ENCODE measurements at regions not wholly inside any gene's neighbourhood (a gene's known extent, or its start where the extent isn't known, plus 50 kb on each side); places are given as distances from the start of the nearest gene placed in this dataset.

DNA sequence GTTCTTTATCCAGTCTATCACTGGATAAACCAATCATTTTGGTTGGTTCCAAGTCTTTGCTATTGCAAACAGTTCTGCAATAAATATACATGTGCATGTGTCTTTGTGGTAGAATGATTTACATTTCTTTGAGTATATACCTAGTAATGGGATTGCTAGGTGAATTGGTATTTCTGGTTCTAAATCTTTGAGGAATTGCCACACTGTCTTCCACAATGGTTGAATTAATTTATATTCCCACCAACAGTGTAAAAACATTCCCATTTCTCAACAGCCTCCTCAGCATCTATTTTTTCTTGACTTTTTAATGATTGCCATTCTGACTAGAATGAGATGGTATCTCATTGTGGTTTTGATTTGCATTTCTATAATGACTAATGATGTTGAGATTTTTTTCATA, 791.7 kb upstream of the AGA start:
- no peaks in the 10 kb centered on the region for H3K27me3 ChIP-seq
- H3K4me3 ChIP-seq = no peak overlapping the region
- no peak overlapping the region for H3K27ac ChIP-seq
- intact Hi-C loops (cut with DNase I) = no loop called here
- H3K36me3 ChIP-seq = no peaks in the 10 kb centered on the region
- ATAC-seq (no peak), DNase-seq (no peak)
- H3K4me1 ChIP-seq = no peaks in the 10 kb centered on the region
- TF ChIP-seq, protein P1, sequence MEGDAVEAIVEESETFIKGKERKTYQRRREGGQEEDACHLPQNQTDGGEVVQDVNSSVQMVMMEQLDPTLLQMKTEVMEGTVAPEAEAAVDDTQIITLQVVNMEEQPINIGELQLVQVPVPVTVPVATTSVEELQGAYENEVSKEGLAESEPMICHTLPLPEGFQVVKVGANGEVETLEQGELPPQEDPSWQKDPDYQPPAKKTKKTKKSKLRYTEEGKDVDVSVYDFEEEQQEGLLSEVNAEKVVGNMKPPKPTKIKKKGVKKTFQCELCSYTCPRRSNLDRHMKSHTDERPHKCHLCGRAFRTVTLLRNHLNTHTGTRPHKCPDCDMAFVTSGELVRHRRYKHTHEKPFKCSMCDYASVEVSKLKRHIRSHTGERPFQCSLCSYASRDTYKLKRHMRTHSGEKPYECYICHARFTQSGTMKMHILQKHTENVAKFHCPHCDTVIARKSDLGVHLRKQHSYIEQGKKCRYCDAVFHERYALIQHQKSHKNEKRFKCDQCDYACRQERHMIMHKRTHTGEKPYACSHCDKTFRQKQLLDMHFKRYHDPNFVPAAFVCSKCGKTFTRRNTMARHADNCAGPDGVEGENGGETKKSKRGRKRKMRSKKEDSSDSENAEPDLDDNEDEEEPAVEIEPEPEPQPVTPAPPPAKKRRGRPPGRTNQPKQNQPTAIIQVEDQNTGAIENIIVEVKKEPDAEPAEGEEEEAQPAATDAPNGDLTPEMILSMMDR (IDR thresholded peaks at IDR 0.05) = no peak
- H3K9me3 ChIP-seq = peaks cover 0 to 35% (median 8%) of the 10 kb centered on the region in 12 donors

DNA sequence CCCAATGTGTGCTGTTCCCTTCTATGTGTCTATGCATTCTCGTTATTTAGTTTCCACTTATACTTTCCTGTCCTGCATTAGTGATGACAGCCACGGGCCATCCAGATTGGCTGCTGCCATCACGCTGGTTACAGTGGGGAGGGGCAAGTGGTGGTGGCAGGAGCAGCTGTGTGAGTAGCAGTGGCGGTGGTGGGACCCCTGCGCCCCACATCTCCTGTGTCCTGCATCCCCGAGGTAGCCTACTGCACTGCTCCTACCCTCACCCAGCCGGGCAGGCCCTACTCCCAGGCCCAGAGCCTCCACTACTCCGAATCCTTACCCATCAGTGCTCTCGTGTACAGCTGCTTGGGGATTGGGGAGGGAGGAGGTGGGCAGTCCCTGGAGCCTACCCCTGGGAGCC, 798.7 kb upstream of the AGA start:
- H3K9me3 ChIP-seq = peaks cover 0 to 20% (median 3%) of the 10 kb centered on the region in 12 donors
- H3K4me1 ChIP-seq = no peaks in the 10 kb centered on the region
- 81 to 89% (median 83%) methylated on average over 9 of the region's 9 CpGs for WGBS, 4 donors
- no peak overlapping the region for H3K4me3 ChIP-seq
- H3K27me3 ChIP-seq = no peaks in the 10 kb centered on the region
- TF ChIP-seq POLR2A (IDR thresholded peaks at IDR 0.05) = no peak
- TF ChIP-seq, protein P1 (IDR thresholded peaks at IDR 0.05) = no peak
- DNase-seq (peak in 2 of 5 donors; percentile 7 to 53), ATAC-seq (no peak)
- no peaks in the 10 kb centered on the region for H3K36me3 ChIP-seq
- no peak overlapping the region for H3K27ac ChIP-seq
- intact Hi-C loops (cut with DNase I) = no loop called here

DNA sequence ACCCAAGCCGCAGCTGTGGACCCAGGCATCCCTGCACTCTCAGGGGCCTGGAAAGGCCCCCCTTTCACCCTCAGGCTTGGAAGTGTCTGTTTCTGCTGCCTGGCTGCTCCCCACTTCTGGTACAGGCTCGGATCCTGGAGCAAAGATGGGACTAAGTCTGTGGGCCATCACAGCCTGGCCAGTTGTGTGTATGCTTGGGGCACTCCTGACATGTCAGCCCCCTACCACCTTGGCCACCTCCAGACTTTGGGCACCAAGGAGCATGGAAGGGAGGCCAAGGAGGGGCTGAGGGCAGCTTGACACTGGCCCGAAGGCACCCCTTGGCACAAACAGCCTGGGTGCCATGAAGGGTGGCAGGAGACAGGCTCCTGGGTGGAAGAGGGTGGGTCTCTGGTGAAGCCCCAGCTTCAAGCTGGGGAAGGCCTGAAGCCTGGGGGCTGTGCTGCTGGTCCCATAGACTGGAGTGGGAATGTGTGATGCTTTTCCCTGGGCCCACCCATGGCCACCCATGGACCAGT, 799.4 kb upstream of the AGA start:
- no peak overlapping the region for H3K27ac ChIP-seq
- no peaks in the 10 kb centered on the region for H3K27me3 ChIP-seq
- H3K4me3 ChIP-seq = no peak overlapping the region
- no peaks in the 10 kb centered on the region for H3K4me1 ChIP-seq
- H3K9me3 ChIP-seq = peaks cover 0 to 20% (median 0%) of the 10 kb centered on the region in 12 donors
- ATAC-seq (peak in 1 of 4 donors; percentile 24), DNase-seq (peak in 1 of 5 donors; percentile 42)
- intact Hi-C loops (cut with DNase I) = no loop called here
- 40 to 88% (median 79%) methylated on average over 2 to 3 of the region's 3 CpGs for WGBS, 4 donors
- H3K36me3 ChIP-seq = no peaks in the 10 kb centered on the region
- TF ChIP-seq POLR2A (IDR thresholded peaks at IDR 0.05) = no peak
- TF ChIP-seq, protein P1 (IDR thresholded peaks at IDR 0.05) = no peak

DNA sequence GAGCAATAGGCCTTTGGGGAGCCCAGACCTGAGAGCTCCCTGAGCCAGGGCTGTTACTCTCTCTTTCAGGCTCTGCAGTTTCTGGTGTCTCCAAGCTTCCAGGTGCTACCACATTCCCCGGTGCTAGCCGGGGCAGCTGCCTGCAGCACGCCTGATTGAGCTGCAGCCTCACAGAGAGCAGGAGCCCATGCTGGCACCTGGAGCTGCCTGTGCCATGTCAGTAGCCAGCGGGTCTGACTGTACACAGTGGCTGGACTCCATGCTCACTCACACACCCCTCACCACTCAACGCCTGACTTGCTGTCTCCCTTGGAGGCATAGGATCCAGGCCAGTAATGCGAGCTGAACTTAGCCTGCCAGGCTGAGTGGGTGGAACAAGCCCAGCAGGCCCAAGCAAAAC, 800.4 kb upstream of the AGA start:
- no peak for TF ChIP-seq POLR2A (IDR thresholded peaks at IDR 0.05)
- TF ChIP-seq, protein P1 (IDR thresholded peaks at IDR 0.05) = no peak
- no peak overlapping the region for H3K27ac ChIP-seq
- H3K4me1 ChIP-seq = no peaks in the 10 kb centered on the region
- H3K4me3 ChIP-seq = no peak overlapping the region
- ATAC-seq = no peak
- WGBS, 4 donors = 88 to 92% (median 89%) methylated on average over 6 of the region's 6 CpGs
- H3K36me3 ChIP-seq = no peaks in the 10 kb centered on the region
- intact Hi-C loops (cut with DNase I) = no loop called here
- H3K27me3 ChIP-seq = no peaks in the 10 kb centered on the region
- DNase-seq = peak in 2 of 5 donors; percentile 15 to 40
- peaks cover 0 to 20% (median 0%) of the 10 kb centered on the region in 12 donors for H3K9me3 ChIP-seq

All from heart left ventricle (tissue), 16 donors.